ENCODE measurements at regions not wholly inside any gene's neighbourhood (a gene's known extent, or its start where the extent isn't known, plus 50 kb on each side); places are given as distances from the start of the nearest gene placed in this dataset.

- no peak for ATAC-seq
- H3K4me3 ChIP-seq, result peak overlapping the region in 1 of 4 donors; percentile 3
- no peaks in the 10 kb centered on the region for H3K36me3 ChIP-seq
- intact Hi-C loops (cut with DNase I), result no loop called here
- H3K27ac ChIP-seq, result no peak overlapping the region
- H3K27me3 ChIP-seq, result no peaks in the 10 kb centered on the region
- no peak for DNase-seq
- H3K9me3 ChIP-seq, result no peaks in the 10 kb centered on the region
- FAIRE-seq, result no peak
- WGBS, 2 donors, result 59 to 66% methylated on average over 3 of the region's 3 CpGs
- H3K4me1 ChIP-seq, result no peaks in the 10 kb centered on the region
- no peak for TF ChIP-seq CTCF (IDR thresholded peaks at IDR 0.05)
Measured at GRCh38 chr14:42782754-42783153, 1176.1 kb downstream of the LRFN5 start.

DNA sequence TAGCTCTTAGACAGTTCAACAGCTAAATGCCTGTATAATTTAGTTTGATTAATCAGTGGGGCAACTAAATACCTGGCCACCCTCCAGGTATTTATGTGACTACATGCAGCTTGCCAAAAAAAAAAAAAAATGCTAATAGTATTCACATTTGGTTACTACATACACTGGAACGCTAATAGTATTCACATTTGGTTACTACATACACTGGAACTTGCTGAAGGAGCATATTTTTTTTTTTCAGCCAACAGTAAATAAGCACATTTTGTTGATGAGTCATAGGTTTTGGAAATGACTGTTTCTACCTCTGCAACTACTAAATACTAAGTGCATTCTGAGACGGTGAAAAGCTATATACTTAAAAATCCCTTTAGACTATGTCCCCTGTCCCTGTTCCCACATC lies 1172.3 kb downstream of the LRFN5 start:
- WGBS, 2 donors, result 78 to 85% methylated on average over 2 of the region's 2 CpGs
- intact Hi-C loops (cut with DNase I), result no loop called here
- no peaks in the 10 kb centered on the region for H3K9me3 ChIP-seq
- no peak for ATAC-seq
- H3K4me3 ChIP-seq, result no peak overlapping the region
- H3K27ac ChIP-seq, result no peak overlapping the region
- no peaks in the 10 kb centered on the region for H3K36me3 ChIP-seq
- H3K4me1 ChIP-seq, result no peaks in the 10 kb centered on the region
- DNase-seq, result no peak
- no peak for FAIRE-seq
- H3K27me3 ChIP-seq, result no peaks in the 10 kb centered on the region
- no peak for TF ChIP-seq CTCF (IDR thresholded peaks at IDR 0.05)

- H3K36me3 ChIP-seq, result no peaks in the 10 kb centered on the region
- no peak overlapping the region for H3K4me3 ChIP-seq
- no peaks in the 10 kb centered on the region for H3K27me3 ChIP-seq
- no peak for TF ChIP-seq CTCF (IDR thresholded peaks at IDR 0.05)
- DNase-seq, result no peak
- no peak for ATAC-seq
- H3K27ac ChIP-seq, result no peak overlapping the region
- no peaks in the 10 kb centered on the region for H3K9me3 ChIP-seq
- no peak for FAIRE-seq
- intact Hi-C loops (cut with DNase I), result no loop called here
- no peaks in the 10 kb centered on the region for H3K4me1 ChIP-seq
Measured at GRCh38 chr14:42750771-42751170, 1144.1 kb downstream of the LRFN5 start.

- FAIRE-seq (no peak), ATAC-seq (no peak), DNase-seq (no peak)
- no peaks in the 10 kb centered on the region for H3K36me3 ChIP-seq
- H3K4me1 ChIP-seq, result no peaks in the 10 kb centered on the region
- intact Hi-C loops (cut with DNase I), result no loop called here
- no peaks in the 10 kb centered on the region for H3K27me3 ChIP-seq
- 62 to 82% methylated on average over 2 of the region's 2 CpGs for WGBS, 2 donors
- H3K4me3 ChIP-seq, result no peak overlapping the region
- TF ChIP-seq CTCF (IDR thresholded peaks at IDR 0.05), result no peak
- no peaks in the 10 kb centered on the region for H3K9me3 ChIP-seq
- no peak overlapping the region for H3K27ac ChIP-seq
Measured at GRCh38 chr14:42742084-42742483, 1135.4 kb downstream of the LRFN5 start.

DNA sequence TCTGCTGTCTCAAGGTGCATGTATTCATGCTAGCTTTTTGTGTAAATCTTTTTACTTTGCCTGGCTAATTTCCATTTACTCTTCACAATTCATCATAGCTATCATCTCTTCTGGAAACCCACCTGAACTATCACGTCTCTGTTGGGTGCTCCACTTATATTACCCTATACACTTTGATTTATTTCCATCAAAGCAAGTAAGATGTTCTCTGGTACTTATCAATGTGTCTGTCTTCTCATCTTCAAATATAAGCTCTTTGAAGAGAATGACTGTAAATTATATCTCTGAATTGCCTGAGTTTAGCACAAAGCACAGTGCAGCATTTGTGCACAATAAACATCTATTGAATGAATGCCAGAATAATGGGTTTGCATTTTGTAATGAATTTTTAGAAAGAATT lies 1129.7 kb downstream of the LRFN5 start:
- H3K27me3 ChIP-seq, result no peaks in the 10 kb centered on the region
- 22 to 37% methylated on average over 1 of the region's 1 CpG for WGBS, 2 donors
- FAIRE-seq, result no peak

More for the DNA sequence above, 1129.7 kb downstream of the LRFN5 start:
- no peak overlapping the region for H3K27ac ChIP-seq
- intact Hi-C loops (cut with DNase I), result no loop called here
- DNase-seq (no peak), ATAC-seq (no peak)
- TF ChIP-seq CTCF (IDR thresholded peaks at IDR 0.05), result no peak
- H3K4me1 ChIP-seq, result no peaks in the 10 kb centered on the region
- no peak overlapping the region for H3K4me3 ChIP-seq
- H3K9me3 ChIP-seq, result no peaks in the 10 kb centered on the region
- H3K36me3 ChIP-seq, result no peaks in the 10 kb centered on the region

All from pancreas (tissue), 10 donors.